A549 (cell line): ENCODE measurements at regions not wholly inside any gene's neighbourhood (a gene's known extent, or its start where the extent isn't known, plus 50 kb on each side); places are given as distances from the start of the nearest gene placed in this dataset.
"Not testable (repeated sequence)": the region's sequence is repeated elsewhere in the genome, so short reads cannot be mapped to it uniquely, and the experiment has no call there.

Experiments
- ATAC-seq, 2 experiments: fragments of 200-7000 bp in 1 of 2; fragments of >200 bp in 1 of 2; cut with Nextera tagmentation in 1 of 2; cut with Tn5 transposase in 1 of 2; 3 replicates each; pipeline versions ENCODE4 v1.8.0 to v1.9.1; 2018 to 2020; ENCODE audit warnings: mild to moderate bottlenecking in 1 of 2, moderate library complexity in 1 of 2
- CTCF ChIA-PET: fragments of 300-600 bp; sonication (Branson Sonifier 250); formaldehyde crosslinking; extraction: SDS; loops from one replicate; lab custom pipeline; 2021; ENCODE audit warnings: antibody characterized with exemption, inconsistent platforms; lab: Yijun Ruan, JAX
- POLR2A ChIA-PET: fragments of 350-600 bp; formaldehyde crosslinking; extraction: SDS; loops from one replicate; lab custom pipeline; 2021; ENCODE audit warnings: antibody characterized with exemption, inconsistent platforms; lab: Yijun Ruan, JAX
- DNase-seq, 2 experiments: peaks; one replicate each; pipeline versions ENCODE4 v3.0.0 to v3.0.0-alpha.2; 2011 to 2016; ENCODE audit warnings: low read depth in 1 of 2, low spot score in 1 of 2
- FAIRE-seq: peaks from 2 replicates; lab custom pipeline; 2011; peaks lifted over from hg19 to GRCh38; lab: Jason Lieb, UNC
- H3K27ac ChIP-seq, 2 experiments: fragments of >200 bp; sonication (Bioruptor Twin); formaldehyde crosslinking; 3 replicates each; pipeline ENCODE4 v1.5.1; 2016 to 2017
- H3K4me1 ChIP-seq: fragments of >200 bp; sonication (Bioruptor Twin); formaldehyde crosslinking; 3 replicates; pipeline ENCODE4 v1.6.1; 2016
- H3K4me2 ChIP-seq: fragments of >200 bp; sonication (Bioruptor Twin); formaldehyde crosslinking; 3 replicates; pipeline ENCODE4 v1.6.1; 2016
- H3K4me3 ChIP-seq: fragments of >200 bp; sonication (Bioruptor Twin); formaldehyde crosslinking; 3 replicates; pipeline ENCODE4 v1.5.1; 2016
- H3K9me3 ChIP-seq: fragments of >200 bp; sonication (Bioruptor Twin); formaldehyde crosslinking; 3 replicates; pipeline ENCODE4 v1.6.1; 2016
- ATOH8 ChIP-seq: fragments of 250-450 bp; sonication (Bioruptor Pico); IDR thresholded peaks from 2 replicates; pipeline ENCODE4 v1.5.0; 2020; ENCODE audit warnings: low read depth, mild to moderate bottlenecking, moderate library complexity
- CEBPB ChIP-seq, 2 experiments: fragments of >200 bp in 1 of 2; sonication (Bioruptor Twin) in 1 of 2; formaldehyde crosslinking in 1 of 2; IDR thresholded peaks; 2 replicates each; pipeline ENCODE4 v1.6.1; 2012 to 2016
- EHF ChIP-seq: fragments of 250-450 bp; sonication (Bioruptor Pico); IDR thresholded peaks from 2 replicates; pipeline ENCODE4 v1.5.0; 2020; ENCODE audit warnings: mild to moderate bottlenecking
- ESRRA ChIP-seq: fragments of 150-350 bp; IDR thresholded peaks from 2 replicates; pipeline ENCODE4 v1.6.1; 2014; ENCODE audit warnings: mild to moderate bottlenecking, low read length, borderline replicate concordance
- GATA3 ChIP-seq: IDR thresholded peaks from 2 replicates; pipeline ENCODE4 v1.6.1; 2012; ENCODE audit warnings: borderline replicate concordance
- HMGXB4 ChIP-seq: fragments of 250-450 bp; sonication (Bioruptor Pico); IDR thresholded peaks from 2 replicates; pipeline ENCODE4 v1.5.0; 2021; ENCODE audit warnings: mild to moderate bottlenecking, moderate library complexity, borderline replicate concordance
- JUN ChIP-seq, 2 experiments: fragments of >200 bp; sonication (Bioruptor Twin); formaldehyde crosslinking; IDR thresholded peaks; 2 replicates in 1 of 2; 3 replicates in 1 of 2; pipeline ENCODE4 v1.6.1; 2016 to 2017
- KDM5A ChIP-seq: fragments of 200-600 bp; sonication (generic); IDR thresholded peaks from 2 replicates; pipeline ENCODE4 v1.6.1; 2016; ENCODE audit warnings: antibody characterized with exemption, mild to moderate bottlenecking
- MAX ChIP-seq: IDR thresholded peaks from 2 replicates; pipeline ENCODE4 v1.6.1; 2012
- NR3C1 ChIP-seq: fragments of >200 bp; sonication (Bioruptor Twin); formaldehyde crosslinking; IDR thresholded peaks from 3 replicates; pipeline ENCODE4 v1.6.1; 2017
- PBX3 ChIP-seq: IDR thresholded peaks from 2 replicates; pipeline ENCODE4 v1.6.1; 2012
- POLR2AphosphoS2 ChIP-seq: conservative IDR thresholded peaks from 2 replicates; pipeline ENCODE4 v1.6.1; 2012; ENCODE audit warnings: low read length, improper control_type of control experiment, inconsistent platforms
- RAD21 ChIP-seq, 2 experiments: fragments of >200 bp in 1 of 2; sonication (Bioruptor Twin) in 1 of 2; formaldehyde crosslinking in 1 of 2; IDR thresholded peaks in 1 of 2; conservative IDR thresholded peaks in 1 of 2; 2 replicates in 1 of 2; 3 replicates in 1 of 2; pipeline ENCODE4 v1.6.1; 2012 to 2018; ENCODE audit warnings: inconsistent platforms in 1 of 2
- RARB ChIP-seq: fragments of 250-450 bp; sonication (Bioruptor Pico); IDR thresholded peaks from 2 replicates; pipeline ENCODE4 v1.8.0; 2021; ENCODE audit warnings: mild to moderate bottlenecking, moderate library complexity
- RFX5 ChIP-seq: fragments of 450-650 bp; IDR thresholded peaks from 2 replicates; pipeline ENCODE4 v1.7.1; 2014; ENCODE audit warnings: antibody characterized with exemption, mild to moderate bottlenecking, moderate library complexity
- TFCP2L1 ChIP-seq: fragments of 250-450 bp; sonication (Bioruptor Pico); IDR thresholded peaks from 2 replicates; pipeline ENCODE4 v1.5.0; 2021; ENCODE audit warnings: mild to moderate bottlenecking
- TP53 ChIP-seq: fragments of 250-450 bp; sonication (Bioruptor Pico); IDR thresholded peaks from 2 replicates; pipeline ENCODE4 v1.5.0; 2021; ENCODE audit warnings: mild to moderate bottlenecking, moderate library complexity
- ZFP36 ChIP-seq: fragments of 450-650 bp; IDR thresholded peaks from 2 replicates; pipeline ENCODE4 v1.6.1; 2014; ENCODE audit warnings: borderline replicate concordance; ENCODE audit not compliant: partially characterized antibody
- WGBS: methylation state at CpG from one replicate; pipeline ENCODE4 v1.1.6; 2017; ENCODE audit errors: missing lambda C conversion rate; 5-methylcytosine and 5-hydroxymethylcytosine counted together

GRCh38 chr6:15157479-15157878, 88.4 kb upstream of the JARID2 start:
- DNase-seq (no peak), ATAC-seq (no peak), FAIRE-seq (no peak)
- Histone ChIP-seq H3K27ac (no peak overlapping the region), H3K4me1 (no peaks in the 10 kb centered on the region), H3K4me2 (no peak overlapping the region), H3K4me3 (no peak overlapping the region), H3K9me3 (no peaks in the 10 kb centered on the region)
- TF ChIP-seq ESRRA (no peak), GATA3 (no peak), TP53 (no peak), TFCP2L1 (CRISPR knock-in tag) (no peak)
- 95% methylated on average over 2 of the region's 2 CpGs for WGBS
- ChIA-PET POLR2A (interaction anchor here (0.6 kb wide), 1 partner anchor 29 kb away, joined by 3 read pairs; no protein-coding TSS in a partner anchor), CTCF (no interaction called here)

- POLR2A ChIA-PET = no interaction called here
- no peak for ATAC-seq
- H3K4me1 ChIP-seq = no peaks in the 10 kb centered on the region
- no peak for DNase-seq
- H3K27ac ChIP-seq = no peak overlapping the region
- CTCF ChIA-PET = interaction anchor here (0.6 to 1.5 kb wide), 2 partner anchors 17 to 55 kb away, joined by 3 to 4 read pairs; no protein-coding TSS in a partner anchor
- 80% methylated on average over 10 of the region's 10 CpGs for WGBS
- no peak for TF ChIP-seq PBX3
- no peak for TF ChIP-seq ATOH8 (CRISPR knock-in tag)
- TF ChIP-seq NR3C1 = no peak
- no peak for TF ChIP-seq HMGXB4 (CRISPR knock-in tag)
- TF ChIP-seq KDM5A = no peak
- TF ChIP-seq RAD21 (conservative IDR thresholded peaks at IDR 0.05 in 1 of 2, IDR thresholded peaks at IDR 0.05 in 1 of 2) = no peak
- no peak for FAIRE-seq
- no peak overlapping the region for H3K4me3 ChIP-seq
- no peak overlapping the region for H3K4me2 ChIP-seq
- no peaks in the 10 kb centered on the region for H3K9me3 ChIP-seq
Observed at GRCh38 chr6:15158821-15159619, 86.8 kb upstream of the JARID2 start.

GRCh38 chr6:15160812-15161211, 85.1 kb upstream of the JARID2 start:
- FAIRE-seq = no peak
- no peak for ATAC-seq
- 68% methylated on average over 2 of the region's 2 CpGs for WGBS
- DNase-seq = no peak
- no peaks in the 10 kb centered on the region for H3K9me3 ChIP-seq
- POLR2A ChIA-PET = no interaction called here
- no peaks in the 10 kb centered on the region for H3K4me1 ChIP-seq
- H3K27ac ChIP-seq = no peak overlapping the region
- TF ChIP-seq ZFP36 = no peak
- TF ChIP-seq JUN (IDR thresholded peaks at IDR 0.05) = no peak
- no peak for TF ChIP-seq RFX5
- no peak for TF ChIP-seq EHF
- TF ChIP-seq PBX3 = no peak
- no peak for TF ChIP-seq CEBPB (IDR thresholded peaks at IDR 0.05)
- TF ChIP-seq POLR2AphosphoS2 = no peak
- no peak for TF ChIP-seq MAX
- no peak for TF ChIP-seq RARB (CRISPR knock-in tag)
- no peak overlapping the region for H3K4me2 ChIP-seq
- CTCF ChIA-PET = no interaction called here
- no peak overlapping the region for H3K4me3 ChIP-seq

GRCh38 chr6:15164855-15165254, 81.0 kb upstream of the JARID2 start:
- CTCF ChIA-PET, H3K4me3 ChIP-seq, H3K4me1 ChIP-seq, H3K27ac ChIP-seq, H3K4me2 ChIP-seq, H3K9me3 ChIP-seq, POLR2A ChIA-PET, ATAC-seq, DNase-seq, FAIRE-seq: not testable (repeated sequence)
- 91% methylated on average over 6 of the region's 6 CpGs for WGBS
